ENCODE measurements at regions not wholly inside any gene's neighbourhood (a gene's known extent, or its start where the extent isn't known, plus 50 kb on each side); places are given as distances from the start of the nearest gene placed in this dataset.

GRCh38 chr6:22921828-22922227, 352.5 kb downstream of the HDGFL1 start (continued):
- no peak for TF ChIP-seq E2F1 (CRISPR knock-in tag; IDR thresholded peaks at IDR 0.05)
- TF ChIP-seq SP1 (IDR thresholded peaks at IDR 0.05): no peak
- no peak for TF ChIP-seq SP1 (CRISPR knock-in tag; IDR thresholded peaks at IDR 0.05)
- TF ChIP-seq ZNF362 (CRISPR knock-in tag; IDR thresholded peaks at IDR 0.05; ENCODE audit: borderline replicate concordance): no peak
- no peak for TF ChIP-seq YEATS2 (CRISPR knock-in tag; IDR thresholded peaks at IDR 0.05; ENCODE audit: borderline replicate concordance)
- no peak for TF ChIP-seq THRA (CRISPR knock-in tag; IDR thresholded peaks at IDR 0.05; ENCODE audit: borderline replicate concordance)
- TF ChIP-seq ZFP36L2 (CRISPR knock-in tag; IDR thresholded peaks at IDR 0.05): no peak
- TF ChIP-seq SOX5 (CRISPR knock-in tag; IDR thresholded peaks at IDR 0.05; ENCODE audit: borderline replicate concordance): no peak
- TF ChIP-seq ZMYM3 (CRISPR knock-in tag; IDR thresholded peaks at IDR 0.05): no peak
- no peak for TF ChIP-seq ZNF446 (CRISPR knock-in tag; IDR thresholded peaks at IDR 0.05)
- TF ChIP-seq RELA (CRISPR knock-in tag; IDR thresholded peaks at IDR 0.05): no peak

- H3K79me2 ChIP-seq (ENCODE audit: insufficient read depth, low read length): no peaks in the 10 kb centered on the region
- no peaks in the 10 kb centered on the region for H3K4me1 ChIP-seq (ENCODE audit: insufficient read depth, low read length)
- no peaks in the 10 kb centered on the region for H4K20me1 ChIP-seq (ENCODE audit: insufficient read depth, low read length)
- no peak overlapping the region for H3K9ac ChIP-seq (ENCODE audit: insufficient read depth, low read depth, low read length)
- H3K27me3 ChIP-seq (ENCODE audit: control insufficient read depth in 1 of 2, insufficient read depth in 2 of 2, low read length in 2 of 2): no peaks in the 10 kb centered on the region
- CTCF ChIA-PET (ENCODE audit: low intra/inter-chr PET ratio, low total read pairs): no interaction called here
- H3K36me3 ChIP-seq (replicated peaks in 1 of 2; ENCODE audit: control insufficient read depth in 1 of 2, insufficient read depth in 2 of 2, low read length in 2 of 2): no peaks in the 10 kb centered on the region
- intact Hi-C loops (cut with micrococcal nuclease; ENCODE audit: unreplicated experiment) (no loop called here), in situ Hi-C loops (cut with HindIII; ENCODE audit: extremely low pct_ligation_motif_present, low pct_unique_long_range_greater_than_20kb) (no loop called here)
- ATAC-seq (no peak), DNase-seq (ENCODE audit: low spot score) (no peak), FAIRE-seq (no peak)
- peaks cover 82% of the 10 kb centered on the region for H3K9me3 ChIP-seq (ENCODE audit: low read length)
- H2AFZ ChIP-seq (ENCODE audit: low read length): no peak overlapping the region
- POLR2A ChIA-PET: no interaction called here
- WGBS (ENCODE audit: low lambda C conversion rate): 1% methylated on average over 2 of the region's 2 CpGs
- H3K4me2 ChIP-seq (ENCODE audit: low read depth, low read length): no peak overlapping the region
- BruUV-seq (replicated peaks): no TSS peak
- H3K27ac ChIP-seq (ENCODE audit: extremely low read length, insufficient read depth, low read length): no peak overlapping the region
- H3K4me3 ChIP-seq (replicated peaks in 1 of 3; ENCODE audit: insufficient read depth in 1 of 3, low read depth in 2 of 3, low read length in 3 of 3): no peak overlapping the region
- TF ChIP-seq ZSCAN21 (CRISPR knock-in tag; IDR thresholded peaks at IDR 0.05; ENCODE audit: borderline replicate concordance) (no peak), KDM4B (CRISPR knock-in tag; IDR thresholded peaks at IDR 0.05) (no peak), KLF11 (CRISPR knock-in tag; IDR thresholded peaks at IDR 0.05) (no peak), PHB2 (IDR thresholded peaks at IDR 0.05; ENCODE audit: partially characterized antibody) (no peak), PTBP1 (IDR thresholded peaks at IDR 0.05; ENCODE audit: low read depth, low read length, poor library complexity, severe bottlenecking) (no peak), NR2F1 (CRISPR knock-in tag; IDR thresholded peaks at IDR 0.05) (no peak), CREB1 (IDR thresholded peaks at IDR 0.05) (no peak), CREB1 (CRISPR knock-in tag; IDR thresholded peaks at IDR 0.05) (no peak), ETV6 (CRISPR knock-in tag; conservative IDR thresholded peaks at IDR 0.05) (no peak), CBX1 (IDR thresholded peaks at IDR 0.05; ENCODE audit: low read depth) (no peak), MAZ (IDR thresholded peaks at IDR 0.05; ENCODE audit: borderline replicate concordance, low read depth, low read length) (no peak), MAZ (CRISPR knock-in tag; IDR thresholded peaks at IDR 0.05; ENCODE audit: low read depth) (no peak), GATA4 (IDR thresholded peaks at IDR 0.05; ENCODE audit: borderline replicate concordance, low read depth) (no peak)
Observed at GRCh38 chr6:22925304-22925835, 356.0 kb downstream of the HDGFL1 start.

All from HepG2 (cell line).